Endothelial cell of umbilical vein (primary cell): ENCODE measurements at regions not wholly inside any gene's neighbourhood (a gene's known extent, or its start where the extent isn't known, plus 50 kb on each side); places are given as distances from the start of the nearest gene placed in this dataset.

Source experiments
- BruUV-seq: library from RNA; stranded (reverse); fragments of 400-500 nt; replicated peaks from 2 replicates; lab custom pipeline; 2021; lab: Mats Ljungman, UMichigan
- CTCF ChIA-PET: fragments of 300-600, 350-600 bp; sonication (Branson Sonifier 250); formaldehyde crosslinking; loops from one replicate; lab custom pipeline; 2021; ENCODE audit warnings: antibody characterized with exemption, inconsistent platforms; lab: Charles Lee
- POLR2A ChIA-PET: fragments of 300-600, 350-600 bp; sonication (Branson Sonifier 250); formaldehyde crosslinking; loops from one replicate; lab custom pipeline; 2021; ENCODE audit warnings: antibody characterized with exemption, inconsistent platforms; lab: Charles Lee
- DNase-seq: peaks from one replicate; pipeline ENCODE4 v3.0.0-alpha.2; 2011; ENCODE audit warnings: low read depth, low spot score
- FAIRE-seq: peaks from 2 replicates; lab custom pipeline; 2011; peaks lifted over from hg19 to GRCh38; lab: Jason Lieb, UNC
- H2AFZ ChIP-seq: 2 replicates; pipeline ENCODE4 v1.6.0; 2012; ENCODE audit warnings: low read depth, low read length, control low read depth, inconsistent platforms
- H3K27ac ChIP-seq: 2 replicates; pipeline ENCODE4 v1.5.1; 2011; ENCODE audit warnings: low read depth, mild to moderate bottlenecking, control low read depth, low read length, moderate library complexity; ENCODE audit not compliant: insufficient read depth
- H3K27me3 ChIP-seq, 2 experiments: 2 replicates each; pipeline versions ENCODE4 v1.6.0 to v1.6.1; 2011; ENCODE audit warnings: low read length in 2 of 2, mixed read lengths in 1 of 2; ENCODE audit not compliant: control insufficient read depth in 2 of 2, insufficient read depth in 2 of 2
- H3K36me3 ChIP-seq, 2 experiments: 2 replicates in 1 of 2; 3 replicates in 1 of 2; pipeline ENCODE4 v1.5.1; 2011; ENCODE audit warnings: low read length in 2 of 2, mild to moderate bottlenecking in 1 of 2, moderate library complexity in 1 of 2; ENCODE audit not compliant: control insufficient read depth in 2 of 2, insufficient read depth in 2 of 2; ENCODE audit errors: extremely low read depth in 1 of 2
- H3K4me1 ChIP-seq: 3 replicates; pipeline ENCODE4 v1.5.1; 2011; ENCODE audit warnings: mild to moderate bottlenecking, low read length; ENCODE audit not compliant: control insufficient read depth, insufficient read depth; ENCODE audit errors: extremely low read depth
- H3K4me2 ChIP-seq: 2 replicates; pipeline ENCODE4 v1.6.1; 2011; ENCODE audit warnings: low read length, control low read depth, mixed read lengths; ENCODE audit not compliant: insufficient read depth
- H3K4me3 ChIP-seq, 3 experiments: fragments of 200-600 bp in 1 of 3; sonication (generic), shearing (Covaris generic) in 1 of 3; replicated peaks in 1 of 3; 2 replicates each; pipeline ENCODE4 v1.5.1; 2011 to 2016; ENCODE audit warnings: control low read depth in 3 of 3, low read length in 3 of 3, mild to moderate bottlenecking in 2 of 3, inconsistent platforms in 1 of 3, low read depth in 1 of 3, moderate library complexity in 1 of 3; ENCODE audit not compliant: insufficient read depth in 1 of 3
- H3K79me2 ChIP-seq: 2 replicates; pipeline ENCODE4 v1.6.0; 2012; ENCODE audit warnings: low read length, inconsistent platforms; ENCODE audit not compliant: control insufficient read depth, insufficient read depth
- H3K9ac ChIP-seq: replicated peaks from 2 replicates; pipeline ENCODE3; 2011; ENCODE audit warnings: low read length, control low read depth; ENCODE audit not compliant: insufficient read depth; ENCODE audit errors: extremely low read depth
- H3K9me1 ChIP-seq: replicated peaks from 3 replicates; pipeline ENCODE4 v1.6.0; 2011; ENCODE audit warnings: mild to moderate bottlenecking, low read length; ENCODE audit not compliant: control insufficient read depth, insufficient read depth; ENCODE audit errors: extremely low read depth
- H3K9me3 ChIP-seq: replicated peaks from 2 replicates; pipeline ENCODE4 v1.5.1; 2012; ENCODE audit warnings: low read length, inconsistent platforms; ENCODE audit not compliant: control insufficient read depth, insufficient read depth
- H4K20me1 ChIP-seq: replicated peaks from 2 replicates; pipeline ENCODE3; 2011; ENCODE audit warnings: mild to moderate bottlenecking, low read length; ENCODE audit not compliant: control insufficient read depth, insufficient read depth; ENCODE audit errors: extremely low read depth
- CTCF ChIP-seq, 2 donors: IDR thresholded peaks; 1 replicate in 1 of 2; 2 replicates in 1 of 2; pipeline ENCODE4 v1.5.1; 2011; ENCODE audit warnings: low read length in 2 of 2, mild to moderate bottlenecking in 2 of 2, moderate library complexity in 2 of 2, control low read depth in 1 of 2, inconsistent platforms in 1 of 2, low read depth in 1 of 2; ENCODE audit not compliant: insufficient read depth in 1 of 2; ENCODE audit errors: extremely low read depth in 1 of 2
- EZH2 ChIP-seq: IDR thresholded peaks from 2 replicates; pipeline ENCODE4 v1.6.1; 2012; ENCODE audit warnings: borderline replicate concordance, low read depth, mild to moderate bottlenecking, moderate library complexity, low read length, inconsistent platforms; ENCODE audit not compliant: severe bottlenecking
- FOS ChIP-seq: IDR thresholded peaks from 2 replicates; pipeline ENCODE4 v1.6.1; 2011; ENCODE audit warnings: mild to moderate bottlenecking, low read length, moderate library complexity, borderline replicate concordance; ENCODE audit not compliant: insufficient read depth
- GATA2 ChIP-seq: IDR thresholded peaks from 2 replicates; pipeline ENCODE4 v1.7.0; 2011; ENCODE audit warnings: low read depth, mild to moderate bottlenecking, moderate library complexity, mixed read lengths, low read length; ENCODE audit not compliant: insufficient read length, insufficient read depth
- JUN ChIP-seq: IDR thresholded peaks from 2 replicates; pipeline ENCODE4 v1.6.1; 2011; ENCODE audit warnings: borderline replicate concordance, low read depth; ENCODE audit not compliant: insufficient read length, insufficient read depth
- MYC ChIP-seq: IDR thresholded peaks from one replicate; pipeline ENCODE4 v1.6.1; 2011; ENCODE audit warnings: mild to moderate bottlenecking, low read depth, low read length
- POLR2A ChIP-seq: IDR thresholded peaks from 2 replicates; pipeline ENCODE4 v1.6.1; 2012; ENCODE audit warnings: low read depth, mild to moderate bottlenecking, control low read depth, low read length
- POLR2AphosphoS5 ChIP-seq: IDR thresholded peaks from 2 replicates; pipeline ENCODE4 v1.6.1; 2012; ENCODE audit warnings: low read depth, mild to moderate bottlenecking, control low read depth, low read length, moderate library complexity; ENCODE audit not compliant: insufficient read depth
- dilution Hi-C: fragments of 300-500 bp; cut with MboI; formaldehyde crosslinking; loops from one replicate; pipeline ENCODE4 v1.15.0; 2019; ENCODE audit warnings: low sequenced_read_pairs; ENCODE audit not compliant: extremely low pct_ligation_motif_present
- intact Hi-C: fragments of 100-400 bp; cut with micrococcal nuclease; formaldehyde crosslinking; loops from one replicate; pipeline ENCODE4 v1.10.0; 2022
- TF ChIP-seq, protein P1 (sequence below): IDR thresholded peaks from 2 replicates; pipeline ENCODE4 v1.6.1; 2011; ENCODE audit not compliant: insufficient read depth, insufficient read length

DNA sequence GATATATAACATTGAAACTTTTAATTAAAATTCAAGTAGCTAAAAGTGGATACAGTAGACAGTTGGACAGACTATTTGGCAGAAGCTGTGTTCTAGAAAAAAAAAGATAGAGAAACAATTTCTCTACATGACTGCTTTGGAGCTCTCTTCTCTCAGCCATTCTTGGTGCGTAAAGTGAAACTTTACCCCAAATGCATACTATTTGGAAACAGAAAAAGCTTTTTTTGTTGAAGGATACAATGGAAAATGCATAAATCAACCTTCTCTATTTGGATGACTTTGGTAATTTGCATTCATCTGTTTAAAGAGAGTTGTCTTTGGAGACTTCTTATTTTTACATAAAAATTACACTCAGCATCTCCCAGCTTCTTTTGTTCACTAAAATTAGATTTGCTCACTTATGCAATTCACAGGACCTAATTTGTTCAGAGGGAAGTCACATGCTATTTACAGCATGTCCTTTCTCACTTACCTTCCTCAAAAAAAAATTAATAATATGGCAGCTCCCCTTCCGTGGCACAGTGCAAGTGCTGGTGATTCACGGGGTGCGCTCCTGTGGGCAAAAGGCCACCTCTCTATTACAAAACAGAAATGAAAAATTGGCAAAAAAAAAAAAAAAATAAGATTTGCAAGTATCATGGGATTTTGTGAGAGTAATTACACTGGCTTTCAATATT, 498.9 kb downstream of the RERGL start:
- H3K9me1 ChIP-seq, result no peaks in the 10 kb centered on the region
- no peak overlapping the region for H3K9ac ChIP-seq
- intact Hi-C loops, result no loop called here
- no peaks in the 10 kb centered on the region for H3K36me3 ChIP-seq
- H4K20me1 ChIP-seq, result no peaks in the 10 kb centered on the region
- BruUV-seq, result no TSS peak
- no peak overlapping the region for H3K27ac ChIP-seq
- FAIRE-seq (no peak), DNase-seq (no peak)
- no peak overlapping the region for H2AFZ ChIP-seq
- no peaks in the 10 kb centered on the region for H3K4me1 ChIP-seq
- TF ChIP-seq CTCF (IDR thresholded peaks at IDR 0.05; ENCODE audit: extremely low read depth in 1 of 2, insufficient read depth in 1 of 2, low read depth in 1 of 2, low read length in 2 of 2) (no peak), POLR2A (no peak), JUN (no peak)
- POLR2A ChIA-PET, result no interaction called here
- no peaks in the 10 kb centered on the region for H3K9me3 ChIP-seq
- no peak overlapping the region for H3K4me2 ChIP-seq
- CTCF ChIA-PET, result no interaction called here
- no peaks in the 10 kb centered on the region for H3K79me2 ChIP-seq
- H3K27me3 ChIP-seq, result no peaks in the 10 kb centered on the region
- dilution Hi-C loops, result no loop called here
- no peak overlapping the region for H3K4me3 ChIP-seq

GRCh38 chr12:17588968-17589367, 501.0 kb downstream of the RERGL start:
- POLR2A ChIA-PET, result interaction anchor here (0.6 kb wide), 1 partner anchor 175 kb away, joined by 5 read pairs; no protein-coding TSS in a partner anchor
- Histone ChIP-seq H3K4me3 (no peak overlapping the region), H3K9me1 (no peaks in the 10 kb centered on the region), H3K9ac (no peak overlapping the region), H3K79me2 (no peaks in the 10 kb centered on the region), H2AFZ (no peak overlapping the region), H3K4me1 (no peaks in the 10 kb centered on the region), H3K36me3 (no peaks in the 10 kb centered on the region), H3K27me3 (no peaks in the 10 kb centered on the region), H3K4me2 (no peak overlapping the region), H4K20me1 (no peaks in the 10 kb centered on the region), H3K27ac (no peak overlapping the region), H3K9me3 (no peaks in the 10 kb centered on the region)
- no peak for TF ChIP-seq GATA2
- TF ChIP-seq CTCF (IDR thresholded peaks at IDR 0.05; ENCODE audit: extremely low read depth in 1 of 2, insufficient read depth in 1 of 2, low read depth in 1 of 2, low read length in 2 of 2), result no peak
- TF ChIP-seq JUN, result no peak
- TF ChIP-seq EZH2, result no peak
- TF ChIP-seq POLR2A, result no peak
- TF ChIP-seq MYC, result no peak
- no peak for TF ChIP-seq FOS
- no peak for TF ChIP-seq POLR2AphosphoS5
- TF ChIP-seq, protein P1, sequence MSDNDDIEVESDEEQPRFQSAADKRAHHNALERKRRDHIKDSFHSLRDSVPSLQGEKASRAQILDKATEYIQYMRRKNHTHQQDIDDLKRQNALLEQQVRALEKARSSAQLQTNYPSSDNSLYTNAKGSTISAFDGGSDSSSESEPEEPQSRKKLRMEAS, result no peak
- dilution Hi-C loops (no loop called here), intact Hi-C loops (no loop called here)
- FAIRE-seq (no peak), DNase-seq (no peak)
- BruUV-seq, result no TSS peak
- CTCF ChIA-PET, result no interaction called here
